ENCODE measurements at regions not wholly inside any gene's neighbourhood (a gene's known extent, or its start where the extent isn't known, plus 50 kb on each side); places are given as distances from the start of the nearest gene placed in this dataset.

DNA sequence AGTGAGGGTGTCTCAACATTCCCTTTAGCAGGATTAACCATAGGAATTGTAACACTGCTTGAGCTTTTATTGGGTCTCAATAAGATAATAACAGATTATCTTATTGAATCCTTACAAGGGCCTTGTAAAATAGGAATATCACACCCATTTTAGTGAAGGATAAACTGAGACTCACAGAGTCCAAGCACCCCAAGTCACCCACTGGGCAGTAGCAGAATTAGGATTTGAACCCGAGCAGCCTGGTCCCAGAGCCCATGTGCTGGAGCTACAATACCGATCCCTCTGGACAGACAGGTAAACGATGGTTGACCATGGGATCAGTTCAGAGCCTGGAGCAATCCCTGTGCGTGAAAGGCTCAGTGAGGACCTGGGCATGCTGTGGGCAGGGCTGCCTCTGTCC, 56.3 kb upstream of the MRPS22 start:
- TF ChIP-seq, protein P1, sequence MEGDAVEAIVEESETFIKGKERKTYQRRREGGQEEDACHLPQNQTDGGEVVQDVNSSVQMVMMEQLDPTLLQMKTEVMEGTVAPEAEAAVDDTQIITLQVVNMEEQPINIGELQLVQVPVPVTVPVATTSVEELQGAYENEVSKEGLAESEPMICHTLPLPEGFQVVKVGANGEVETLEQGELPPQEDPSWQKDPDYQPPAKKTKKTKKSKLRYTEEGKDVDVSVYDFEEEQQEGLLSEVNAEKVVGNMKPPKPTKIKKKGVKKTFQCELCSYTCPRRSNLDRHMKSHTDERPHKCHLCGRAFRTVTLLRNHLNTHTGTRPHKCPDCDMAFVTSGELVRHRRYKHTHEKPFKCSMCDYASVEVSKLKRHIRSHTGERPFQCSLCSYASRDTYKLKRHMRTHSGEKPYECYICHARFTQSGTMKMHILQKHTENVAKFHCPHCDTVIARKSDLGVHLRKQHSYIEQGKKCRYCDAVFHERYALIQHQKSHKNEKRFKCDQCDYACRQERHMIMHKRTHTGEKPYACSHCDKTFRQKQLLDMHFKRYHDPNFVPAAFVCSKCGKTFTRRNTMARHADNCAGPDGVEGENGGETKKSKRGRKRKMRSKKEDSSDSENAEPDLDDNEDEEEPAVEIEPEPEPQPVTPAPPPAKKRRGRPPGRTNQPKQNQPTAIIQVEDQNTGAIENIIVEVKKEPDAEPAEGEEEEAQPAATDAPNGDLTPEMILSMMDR (IDR thresholded peaks at IDR 0.05; ENCODE audit: low read depth, low read length): no peak
- H3K4me3 ChIP-seq (ENCODE audit: low read depth, low read length): no peak overlapping the region

DNA sequence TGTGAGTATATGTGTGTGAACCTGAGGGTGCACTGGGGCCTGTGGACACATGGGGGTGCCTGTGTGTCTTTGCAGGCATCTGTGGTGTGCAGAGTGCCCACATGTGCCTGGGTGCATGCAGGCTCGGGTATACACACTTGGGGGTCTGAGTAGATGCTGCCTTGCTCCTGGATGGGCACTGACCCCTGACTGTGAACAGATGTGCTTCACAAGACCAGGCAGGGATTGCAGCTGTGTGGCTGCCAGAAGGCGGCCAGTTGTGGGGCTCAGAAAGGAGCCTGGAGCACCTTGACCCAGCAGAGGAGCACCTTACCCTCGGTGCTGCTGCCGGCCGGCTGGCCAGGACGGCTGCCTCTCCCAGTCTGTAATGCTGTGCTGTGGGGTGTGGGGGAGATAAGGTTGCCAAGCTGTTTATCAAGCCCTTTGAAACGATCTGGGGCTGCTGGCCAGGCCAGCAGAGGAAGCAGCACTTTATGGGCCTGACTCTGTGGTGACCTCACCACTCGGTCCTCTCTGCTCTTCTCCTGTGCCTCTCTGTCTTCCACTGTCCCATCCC, 55.5 kb upstream of the MRPS22 start:
- TF ChIP-seq, protein P1 (IDR thresholded peaks at IDR 0.05; ENCODE audit: low read depth, low read length): no peak
- no peak overlapping the region for H3K4me3 ChIP-seq (ENCODE audit: low read depth, low read length)

DNA sequence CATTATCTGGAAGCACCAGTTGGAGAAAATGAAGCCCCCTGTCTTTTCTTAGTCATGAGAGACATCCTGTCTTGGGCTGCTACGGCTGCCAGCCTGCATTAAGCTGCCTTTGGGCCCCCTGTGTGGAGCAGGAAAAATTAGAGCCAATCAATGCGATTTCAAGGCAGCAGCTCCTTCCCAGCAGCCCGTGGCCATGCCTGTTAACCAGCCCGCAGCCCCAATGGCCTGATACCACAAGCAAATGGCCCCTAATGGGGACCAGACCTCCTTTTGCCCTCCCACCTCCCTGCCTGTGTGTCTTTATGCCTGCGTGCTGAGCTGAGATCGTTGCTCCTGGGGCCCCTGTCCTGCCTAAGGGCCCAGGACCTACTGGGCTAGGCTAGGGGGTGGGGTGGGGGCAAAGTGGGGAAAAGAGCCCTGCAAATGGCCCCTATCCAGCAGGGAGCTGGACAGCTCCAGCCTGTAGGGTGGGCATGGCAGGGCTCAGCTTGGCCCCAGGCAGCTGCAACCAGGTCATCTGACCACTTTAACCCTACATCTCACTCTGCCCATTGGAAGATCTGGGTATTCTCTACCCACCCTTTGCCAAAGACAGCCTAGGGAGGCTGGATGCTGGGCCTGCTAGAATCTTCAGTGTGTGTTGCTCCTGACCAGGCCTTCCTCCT, 53.8 kb upstream of the MRPS22 start:
- TF ChIP-seq, protein P1 (IDR thresholded peaks at IDR 0.05; ENCODE audit: low read depth, low read length): no peak
- no peak overlapping the region for H3K4me3 ChIP-seq (ENCODE audit: low read depth, low read length)

GRCh38 chr3:139291276-139292051, 52.4 kb upstream of the MRPS22 start:
- TF ChIP-seq, protein P1 (IDR thresholded peaks at IDR 0.05; ENCODE audit: low read depth, low read length): no peak
- H3K4me3 ChIP-seq (ENCODE audit: low read depth, low read length): no peak overlapping the region

DNA sequence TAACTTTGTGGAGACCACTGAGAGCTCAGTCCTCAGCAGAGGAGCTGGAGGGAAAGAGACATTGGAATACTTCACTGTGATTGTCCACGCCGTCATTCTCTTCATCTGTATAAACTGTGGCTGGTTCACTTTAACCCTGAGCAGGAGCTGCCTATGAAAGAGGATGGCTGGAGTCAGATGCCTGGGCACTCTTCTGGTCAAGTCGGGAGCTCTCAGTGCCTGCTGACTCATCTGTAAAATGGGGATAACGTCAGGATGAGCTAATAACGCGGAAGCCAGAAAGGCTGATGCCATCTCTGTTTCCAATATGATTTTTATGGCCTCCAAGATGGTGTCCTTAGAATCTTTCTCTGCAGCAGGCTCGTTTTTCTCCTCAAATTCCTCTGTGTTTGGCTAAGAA, 51.6 kb upstream of the MRPS22 start:
- H3K4me3 ChIP-seq (ENCODE audit: low read depth, low read length): no peak overlapping the region
- TF ChIP-seq, protein P1 (IDR thresholded peaks at IDR 0.05; ENCODE audit: low read depth, low read length): no peak

- TF ChIP-seq, protein P1 (IDR thresholded peaks at IDR 0.05; ENCODE audit: low read depth, low read length): no peak
- no peak overlapping the region for H3K4me3 ChIP-seq (ENCODE audit: low read depth, low read length)
These were observed 50.8 kb upstream of the MRPS22 start for GRCh38 chr3:139292711-139293664.

All from WI38 (cell line).